HPDE6-E6E7 (cell line): ENCODE measurements at regions not wholly inside any gene's neighbourhood (a gene's known extent, or its start where the extent isn't known, plus 50 kb on each side); places are given as distances from the start of the nearest gene placed in this dataset.
A peak's percentile ranks its signal among the peaks of the same experiment; 100 is the strongest.
"Not testable (repeated sequence)": the region's sequence is repeated elsewhere in the genome, so short reads cannot be mapped to it uniquely, and the experiment has no call there.

Experiments
- DNase-seq: peaks from one replicate; pipeline ENCODE4 v3.0.0; 2011; ENCODE audit warnings: missing footprints; ENCODE audit errors: extremely low spot score

GRCh38 chr12:46572644-46573346 is 200.2 kb upstream of the SLC38A2 start:
- no peak for DNase-seq

- DNase-seq, result no peak
Measured at GRCh38 chr12:46571608-46572007, 199.0 kb upstream of the SLC38A2 start.

GRCh38 chr12:46569826-46570439 is 197.4 kb upstream of the SLC38A2 start:
- DNase-seq, result no peak

GRCh38 chr12:46567667-46568066 is 195.1 kb upstream of the SLC38A2 start:
- DNase-seq, result no peak

- no peak for DNase-seq
Measured at GRCh38 chr12:46562625-46563225, 190.2 kb upstream of the SLC38A2 start.

- not testable (repeated sequence) for DNase-seq
Measured at GRCh38 chr12:46561769-46562624, 189.4 kb upstream of the SLC38A2 start.

- no peak for DNase-seq
Measured at GRCh38 chr12:46560874-46561273, 188.3 kb upstream of the SLC38A2 start.

GRCh38 chr12:46560089-46560488 is 187.5 kb upstream of the SLC38A2 start:
- DNase-seq, result no peak

- DNase-seq, result no peak
Measured at GRCh38 chr12:46559311-46559710, 186.7 kb upstream of the SLC38A2 start.

GRCh38 chr12:46558677-46559076 is 186.1 kb upstream of the SLC38A2 start:
- DNase-seq, result no peak

- no peak for DNase-seq
Measured at GRCh38 chr12:46557539-46558373, 185.2 kb upstream of the SLC38A2 start.

GRCh38 chr12:46556819-46557524 is 184.4 kb upstream of the SLC38A2 start:
- no peak for DNase-seq

- DNase-seq, result no peak
Measured at GRCh38 chr12:46556105-46556559, 183.6 kb upstream of the SLC38A2 start.

GRCh38 chr12:46555406-46555852 is 182.9 kb upstream of the SLC38A2 start:
- DNase-seq, result no peak

GRCh38 chr12:46554460-46554859 is 181.9 kb upstream of the SLC38A2 start:
- no peak for DNase-seq

GRCh38 chr12:46553911-46554310 is 181.3 kb upstream of the SLC38A2 start:
- DNase-seq, result no peak

GRCh38 chr12:46553266-46553665 is 180.7 kb upstream of the SLC38A2 start:
- DNase-seq, result peak; percentile 49

GRCh38 chr12:46550266-46550879 is 177.8 kb upstream of the SLC38A2 start:
- DNase-seq, result no peak

- no peak for DNase-seq
Measured at GRCh38 chr12:46549527-46550265, 177.1 kb upstream of the SLC38A2 start.
